ENCODE measurements at regions not wholly inside any gene's neighbourhood (a gene's known extent, or its start where the extent isn't known, plus 50 kb on each side); places are given as distances from the start of the nearest gene placed in this dataset.

DNA sequence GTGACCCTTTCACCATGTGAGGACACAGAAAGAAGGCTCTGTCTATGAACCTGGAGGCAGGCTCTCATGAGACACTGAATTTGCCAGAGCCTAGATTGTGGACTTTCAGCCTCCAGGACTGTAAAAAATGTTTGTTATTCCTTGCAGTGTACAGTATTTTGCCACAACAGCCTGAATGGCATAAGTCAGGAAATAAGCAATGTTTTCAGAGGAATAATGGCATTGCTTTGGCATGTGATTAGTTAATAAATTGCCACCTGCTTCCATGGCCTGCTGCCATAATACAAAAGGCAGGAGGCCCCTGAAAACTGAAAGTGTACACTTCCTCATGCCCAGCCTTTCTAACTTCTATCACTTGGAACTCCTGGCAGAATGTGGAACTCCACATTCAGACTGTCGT, 408.1 kb downstream of the GADD45G start:
- no peak for DNase-seq

DNA sequence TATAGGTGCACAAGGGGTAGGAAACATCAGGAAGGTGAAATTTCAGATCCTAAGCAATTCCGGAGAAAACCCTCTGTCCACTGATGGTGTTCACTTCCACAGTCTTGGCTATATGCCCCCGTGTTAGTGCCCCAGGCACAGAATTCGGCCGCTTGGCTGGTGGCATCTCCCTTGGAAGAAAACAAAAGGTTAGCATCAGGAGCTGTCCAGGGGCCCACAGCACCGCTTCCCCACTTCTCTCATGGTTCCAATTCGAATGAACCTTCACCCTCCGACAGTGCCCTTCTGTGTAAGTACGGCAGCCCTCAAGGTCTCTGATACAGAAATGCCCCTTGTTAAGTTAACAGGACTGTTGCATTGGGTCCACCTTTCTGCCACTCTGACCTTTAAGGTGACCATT, 409.0 kb downstream of the GADD45G start:
- DNase-seq: no peak

DNA sequence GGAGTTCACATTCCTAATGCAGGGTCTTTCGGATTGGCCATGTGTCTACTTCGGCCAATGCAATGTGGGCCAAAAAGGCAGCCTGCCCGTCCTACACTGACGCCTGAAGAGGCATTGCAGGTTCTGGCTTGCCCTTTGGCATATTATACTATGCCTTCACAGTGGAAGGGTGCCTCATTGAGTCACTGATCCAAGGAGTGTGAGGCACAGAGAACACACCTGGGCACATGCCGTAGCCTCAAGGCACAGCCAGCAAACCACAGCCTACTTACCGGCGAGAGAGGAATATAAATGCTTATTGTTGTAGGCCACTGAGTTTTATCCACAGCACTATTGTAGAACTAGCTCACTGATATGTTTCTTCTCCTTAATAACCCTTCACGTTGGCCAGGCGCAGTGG, 409.6 kb downstream of the GADD45G start:
- DNase-seq: no peak

DNA sequence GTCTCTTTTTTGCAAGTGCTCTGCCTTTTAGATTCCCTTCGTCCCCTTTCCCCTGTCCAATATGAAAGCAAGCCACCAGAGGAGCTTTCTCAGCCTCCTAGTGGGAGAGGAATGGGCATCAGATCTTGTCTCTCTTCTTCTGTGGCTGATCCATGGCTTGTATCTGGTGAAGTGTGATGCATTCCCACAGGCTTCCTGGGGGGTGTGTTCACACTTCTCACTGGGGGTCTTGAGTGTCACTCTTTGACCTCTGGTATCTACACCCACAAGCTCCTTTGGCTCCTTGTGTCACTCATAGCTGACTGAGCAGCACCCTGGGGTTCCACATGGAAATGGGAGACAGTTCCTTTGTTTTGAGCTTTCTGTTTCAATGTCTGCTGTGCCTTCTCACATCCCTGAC, 411.5 kb downstream of the GADD45G start:
- no peak for DNase-seq

DNA sequence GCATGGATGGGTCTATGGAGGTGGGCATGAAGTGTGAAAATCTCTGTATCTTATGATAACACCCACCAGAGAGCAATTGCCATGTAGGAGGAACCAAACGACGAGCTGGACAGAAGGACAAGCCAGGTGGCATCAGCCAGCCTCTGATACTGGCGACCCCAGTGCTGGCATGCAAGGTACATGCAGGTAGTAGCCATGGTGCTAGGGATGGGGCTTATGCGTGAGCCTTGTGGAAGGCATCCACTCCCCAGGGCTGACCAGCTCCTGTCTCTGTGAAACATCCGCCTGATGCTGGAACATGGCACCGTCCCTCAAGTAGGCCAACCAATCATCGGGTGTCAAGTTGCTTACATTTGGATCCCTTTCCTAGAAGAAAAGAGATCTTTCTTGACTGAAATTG, 412.9 kb downstream of the GADD45G start:
- no peak for DNase-seq

DNA sequence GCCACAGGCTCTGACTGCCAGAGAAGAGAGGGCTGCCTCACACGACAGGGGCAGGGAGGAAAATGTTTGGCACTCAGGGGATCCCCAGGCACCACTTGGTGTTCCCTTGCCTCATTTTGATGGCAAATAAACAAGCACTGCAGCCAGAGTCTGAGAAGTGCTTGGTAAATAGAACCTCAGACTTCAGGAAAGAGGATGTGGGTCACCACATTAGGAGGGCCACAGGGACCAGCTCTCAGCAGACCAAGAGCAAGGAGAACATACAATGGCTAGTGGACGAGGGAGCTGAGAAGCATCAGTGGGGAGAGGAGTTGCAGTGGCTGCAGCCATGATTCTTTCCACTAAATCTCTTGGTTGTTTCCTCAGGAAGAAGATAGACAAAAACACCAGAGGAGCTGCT, 413.9 kb downstream of the GADD45G start:
- DNase-seq: no peak

DNA sequence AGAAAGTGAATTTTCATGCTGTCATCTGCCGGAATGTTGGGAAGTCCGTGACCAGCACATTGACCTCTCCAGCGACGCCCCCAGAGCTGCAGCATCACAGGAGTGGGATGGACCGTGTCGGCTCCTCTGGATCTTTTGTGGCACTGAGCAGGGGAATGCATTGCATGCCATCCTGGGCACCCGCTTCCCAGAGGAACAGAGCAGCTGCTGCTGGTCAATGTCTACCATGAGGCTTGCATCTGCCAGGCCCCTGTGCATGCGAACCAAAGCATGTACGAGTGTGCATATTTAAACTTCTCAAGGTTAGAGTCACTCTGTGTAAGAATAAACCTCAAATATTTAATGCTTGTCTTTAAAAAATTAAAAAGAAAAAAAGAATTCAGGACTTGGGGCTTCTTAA, 414.8 kb downstream of the GADD45G start:
- DNase-seq: no peak

DNA sequence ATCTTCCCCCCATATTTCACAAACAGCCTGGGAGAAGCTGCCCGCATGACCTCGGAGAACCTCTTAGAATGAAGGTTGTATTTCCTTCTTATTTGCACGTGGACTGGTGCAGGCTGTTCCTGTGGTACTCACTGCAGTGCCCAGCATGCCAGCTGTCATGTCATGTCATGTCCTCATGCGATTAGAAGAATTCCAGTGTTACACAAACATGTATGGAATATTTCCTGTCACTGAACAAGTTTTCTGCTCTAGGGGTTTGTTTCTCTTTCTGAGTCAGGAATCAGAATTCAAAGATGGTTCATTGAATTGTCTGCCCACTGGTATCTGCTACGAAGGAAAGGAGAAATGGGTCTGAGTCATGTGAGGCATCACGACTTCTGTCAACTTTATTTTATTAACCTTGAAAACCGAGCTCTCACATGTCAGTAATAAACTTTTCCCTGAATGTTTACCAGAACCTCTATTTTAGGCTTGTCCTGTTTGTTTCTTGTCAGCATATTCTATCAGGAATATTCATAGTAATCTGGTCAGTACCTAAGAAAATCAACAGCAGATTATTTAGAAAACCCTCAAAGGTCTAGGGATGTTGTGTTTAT, 415.6 kb downstream of the GADD45G start:
- DNase-seq: no peak

DNA sequence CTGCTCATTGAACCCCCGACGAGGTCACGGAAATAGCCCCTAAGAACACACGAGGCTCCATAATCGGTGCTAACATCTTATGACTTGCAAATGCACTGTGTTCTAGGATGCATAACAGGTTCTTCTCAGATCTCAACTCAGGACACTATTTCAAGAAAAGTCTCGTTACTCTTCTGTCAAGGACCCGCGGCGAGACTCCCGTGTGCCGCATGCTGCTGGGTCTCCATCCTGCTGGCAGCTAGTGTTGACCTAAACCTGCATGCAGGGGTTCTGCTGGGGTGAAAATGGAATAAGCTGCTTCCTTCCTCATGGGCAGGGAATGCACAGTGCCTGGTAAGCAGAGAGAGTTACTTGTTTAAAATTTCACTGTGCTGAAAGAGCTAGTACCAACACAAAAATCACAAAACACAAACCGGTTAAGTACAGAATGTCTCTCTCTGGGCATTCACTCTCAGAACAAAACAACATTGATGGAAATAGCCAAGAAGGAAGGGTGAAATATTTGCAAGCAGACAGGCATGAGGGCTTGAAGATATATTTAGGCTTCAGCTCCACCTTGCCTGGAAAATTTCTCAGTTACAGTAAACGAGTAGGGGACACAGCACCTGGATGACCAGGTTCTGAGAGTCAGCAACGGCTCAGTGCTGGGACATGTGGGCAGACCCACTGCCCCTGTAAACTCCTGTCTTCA, 416.5 kb downstream of the GADD45G start:
- DNase-seq: no peak

DNA sequence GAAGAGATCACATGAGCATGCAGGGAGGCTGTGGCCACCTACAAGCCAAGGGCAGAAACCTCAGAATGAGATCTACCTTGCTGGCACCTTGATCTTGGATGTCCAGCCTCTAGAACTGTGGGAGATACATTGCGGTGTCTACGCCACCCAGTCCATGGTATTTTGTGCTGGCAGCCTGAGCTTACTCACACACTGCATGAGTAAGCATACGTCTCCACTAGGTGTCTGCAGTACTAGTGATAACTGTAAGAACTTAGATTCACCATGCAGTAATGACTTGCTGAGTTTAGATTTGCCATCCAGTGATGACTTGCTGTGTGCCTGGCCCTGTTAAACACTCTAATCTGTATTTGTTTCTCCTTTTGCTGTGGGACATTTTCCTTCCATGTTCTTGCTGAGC, 417.7 kb downstream of the GADD45G start:
- DNase-seq: no peak

DNA sequence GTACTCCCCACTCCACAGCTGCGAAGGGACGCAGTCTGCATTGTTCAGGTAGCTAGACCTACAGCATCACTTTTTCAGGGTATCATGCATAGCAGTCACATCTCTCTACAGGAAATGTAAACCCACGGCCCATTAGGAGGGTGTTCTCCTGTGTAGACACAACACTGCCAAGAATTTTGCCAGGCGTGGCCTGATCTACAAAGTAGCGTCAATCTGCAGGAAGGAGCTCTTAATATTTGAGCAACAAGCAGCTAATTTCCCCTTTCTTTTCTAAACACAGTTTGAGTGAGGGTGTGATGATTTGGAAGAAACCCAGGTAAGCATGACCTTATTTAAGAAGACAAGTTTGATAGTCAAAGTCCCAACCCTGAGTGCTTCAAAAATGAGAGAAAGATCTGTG, 419.0 kb downstream of the GADD45G start:
- DNase-seq: no peak

DNA sequence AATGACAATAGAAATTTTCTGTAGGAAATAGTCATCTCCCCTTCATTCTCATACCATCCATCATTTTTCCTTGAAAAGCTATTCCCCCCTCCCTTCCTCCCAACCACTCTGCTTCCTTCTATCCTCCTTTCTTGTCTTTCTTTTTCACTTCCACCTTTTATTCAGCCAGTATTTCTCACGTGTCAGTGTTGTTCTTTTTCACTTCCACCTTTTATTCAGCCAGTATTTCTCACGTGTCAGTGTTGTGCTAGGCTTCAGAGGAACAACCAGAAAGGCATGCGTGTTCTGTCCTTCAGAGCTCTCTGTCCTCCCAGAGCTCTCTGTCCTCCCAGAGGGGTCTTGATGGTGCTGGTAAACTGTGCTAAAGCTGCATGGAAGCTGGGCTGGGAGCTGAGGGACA, 419.6 kb downstream of the GADD45G start:
- no peak for DNase-seq

DNA sequence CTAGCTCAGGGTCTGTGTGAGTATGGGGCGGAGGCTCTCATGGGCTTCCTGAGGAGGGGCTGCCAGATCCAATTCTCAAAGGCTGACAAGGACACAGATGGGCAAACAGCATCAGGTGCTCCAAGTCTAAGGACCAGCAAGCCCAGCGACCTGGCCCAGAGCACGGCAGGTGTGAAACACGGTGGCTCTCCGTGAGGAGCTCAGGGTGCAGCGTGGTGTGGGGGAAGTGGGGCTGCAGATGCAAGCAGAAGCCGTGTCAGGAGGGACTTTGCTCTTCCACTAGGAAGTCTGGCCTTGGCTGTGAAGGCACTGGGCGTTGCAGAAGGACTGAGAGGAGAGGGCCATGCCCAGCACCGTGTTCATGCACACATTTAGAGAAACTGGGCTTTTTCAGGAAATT, 420.0 kb downstream of the GADD45G start:
- no peak for DNase-seq

DNA sequence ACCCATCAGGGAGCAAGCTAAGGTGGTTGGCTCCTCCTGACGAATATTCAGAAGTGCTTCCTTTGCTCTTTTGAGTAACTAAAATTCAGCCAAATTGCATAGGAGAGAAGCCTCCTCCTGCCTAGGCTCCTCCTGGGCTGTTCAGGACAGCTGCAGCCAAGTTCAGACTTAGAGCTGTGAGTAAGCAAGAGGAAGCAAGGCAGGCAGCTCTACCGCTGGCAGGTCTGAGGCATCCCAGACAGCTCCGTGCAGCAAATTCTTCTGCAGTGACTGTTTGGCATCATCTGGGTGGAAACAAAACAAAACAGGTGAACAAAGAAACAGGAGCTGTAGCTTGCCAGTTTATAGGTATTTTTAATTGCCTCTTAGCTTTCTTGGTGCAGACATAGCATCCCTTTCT, 421.0 kb downstream of the GADD45G start:
- no peak for DNase-seq

DNA sequence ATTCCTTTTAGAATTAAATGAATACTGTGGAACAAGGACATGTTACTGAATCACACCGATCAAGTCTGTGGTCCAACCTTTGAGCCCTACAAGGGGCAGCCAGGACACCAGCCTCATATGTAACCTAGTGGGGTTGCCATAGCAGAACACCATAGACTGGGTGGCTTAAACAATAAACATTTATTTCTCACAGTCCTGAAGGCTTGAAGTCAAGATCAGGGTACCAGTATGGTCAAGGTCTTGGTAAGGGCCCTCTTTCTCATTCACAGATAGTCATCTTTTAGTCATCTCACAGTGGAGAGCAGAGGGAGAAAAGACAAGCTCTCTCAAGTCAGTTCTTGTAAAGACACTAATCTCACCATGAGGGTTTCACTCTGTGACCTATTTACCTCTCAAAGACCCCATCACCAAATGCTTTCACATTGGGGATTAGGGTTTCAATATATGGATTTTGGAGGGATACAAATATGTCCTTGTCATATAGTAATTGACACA, 422.5 kb downstream of the GADD45G start:
- no peak for DNase-seq

DNA sequence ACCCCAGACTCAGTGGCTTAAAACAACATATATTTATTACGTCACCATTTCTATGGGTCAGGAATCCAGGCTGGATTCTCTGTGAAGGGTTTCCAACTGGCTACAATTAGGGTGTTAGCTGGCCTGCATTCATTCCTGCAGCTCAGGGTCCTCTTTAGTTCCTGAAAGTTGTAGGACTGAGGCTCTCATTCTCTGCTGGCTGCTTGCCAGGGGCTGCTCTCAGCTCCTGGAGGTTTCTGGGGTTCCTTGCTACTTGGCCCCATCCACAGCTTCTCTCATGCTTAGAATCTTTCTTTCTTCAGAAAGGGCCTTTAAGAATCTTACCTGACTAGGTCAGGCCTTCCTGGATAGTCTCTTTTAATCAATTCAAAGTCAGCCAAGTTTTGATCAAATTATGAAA, 424.6 kb downstream of the GADD45G start:
- no peak for DNase-seq

DNA sequence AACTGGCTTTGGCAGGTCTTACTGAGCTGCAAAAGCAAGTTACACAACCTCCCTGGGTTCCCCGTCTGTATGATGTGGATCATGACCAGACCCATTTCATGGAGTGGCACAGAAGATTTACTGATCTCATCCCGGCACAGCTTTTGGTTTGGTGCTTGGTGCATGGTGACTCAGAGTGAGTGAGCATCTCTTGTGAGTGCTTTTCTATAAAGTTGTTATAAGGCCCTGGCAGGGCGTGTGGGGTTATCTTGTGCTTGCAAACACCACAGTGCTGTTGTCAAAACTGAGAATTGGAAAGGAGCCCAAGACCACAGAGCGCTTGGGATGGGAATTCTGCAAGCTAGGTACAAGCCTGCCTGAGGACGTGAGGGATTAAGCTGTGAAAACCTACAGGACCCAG, 425.2 kb downstream of the GADD45G start:
- no peak for DNase-seq

DNA sequence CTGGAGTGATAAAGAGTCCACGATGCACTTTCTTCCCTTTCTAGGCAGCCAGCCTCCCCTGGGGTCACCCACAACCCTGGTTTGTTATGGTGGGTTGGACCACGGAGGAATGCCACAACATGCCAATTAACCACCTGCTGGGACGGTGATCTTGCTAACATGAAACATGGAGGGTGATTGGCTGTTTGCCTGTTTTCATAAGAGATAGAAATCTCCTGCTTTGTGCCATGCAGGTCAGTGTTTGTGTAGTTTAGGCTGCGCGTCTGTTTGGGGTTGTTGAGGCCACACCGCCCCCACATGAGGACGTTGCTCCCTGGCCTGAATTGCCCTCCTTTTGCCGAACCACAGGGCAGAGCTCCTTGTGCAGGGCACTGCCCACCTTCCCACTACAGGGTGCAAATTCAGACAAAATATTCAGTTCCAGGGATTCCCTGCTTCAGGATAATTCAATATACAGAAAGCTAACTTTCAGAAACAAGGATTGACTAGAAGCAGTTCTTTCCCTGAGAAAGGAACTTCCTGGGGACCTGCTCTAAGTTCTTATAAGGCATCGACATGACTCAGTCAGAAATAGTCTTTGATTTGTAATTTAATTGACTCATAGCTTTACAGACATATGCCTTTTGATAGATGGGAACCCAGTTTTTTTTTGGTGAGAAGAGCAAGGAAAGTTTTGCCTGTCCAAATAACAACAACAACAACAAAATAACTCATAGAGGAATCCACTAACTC, 427.6 kb downstream of the GADD45G start:
- no peak for DNase-seq

DNA sequence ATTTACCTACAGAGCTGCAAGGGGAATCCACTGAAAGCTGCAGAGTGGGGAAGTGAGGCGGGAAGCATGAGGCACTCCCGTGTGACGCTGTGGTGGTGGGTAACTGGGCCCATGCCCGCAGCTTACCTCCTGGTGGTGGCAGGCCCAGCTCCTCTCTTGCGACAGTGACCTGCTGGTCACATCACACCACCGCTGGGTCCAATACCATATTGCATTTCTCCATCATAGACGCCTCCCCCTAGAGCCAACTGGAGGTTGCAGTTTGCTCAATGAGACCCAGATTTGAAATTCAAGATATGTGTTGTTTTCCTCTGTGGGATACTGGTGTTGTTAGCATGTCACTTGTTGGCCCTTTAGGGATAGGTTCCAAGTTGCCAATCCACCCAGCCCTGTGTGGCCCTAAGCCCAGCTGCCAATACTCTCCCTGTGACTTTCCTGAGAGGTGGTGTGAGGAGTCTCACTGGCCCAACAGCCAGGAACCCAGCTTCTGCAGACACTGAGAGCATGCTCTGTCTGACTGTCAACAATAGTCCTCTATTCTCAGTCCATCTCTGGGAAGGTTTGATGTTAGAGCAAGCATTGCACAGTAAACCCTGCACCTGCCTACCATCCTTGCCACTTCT, 428.3 kb downstream of the GADD45G start:
- DNase-seq: no peak

DNA sequence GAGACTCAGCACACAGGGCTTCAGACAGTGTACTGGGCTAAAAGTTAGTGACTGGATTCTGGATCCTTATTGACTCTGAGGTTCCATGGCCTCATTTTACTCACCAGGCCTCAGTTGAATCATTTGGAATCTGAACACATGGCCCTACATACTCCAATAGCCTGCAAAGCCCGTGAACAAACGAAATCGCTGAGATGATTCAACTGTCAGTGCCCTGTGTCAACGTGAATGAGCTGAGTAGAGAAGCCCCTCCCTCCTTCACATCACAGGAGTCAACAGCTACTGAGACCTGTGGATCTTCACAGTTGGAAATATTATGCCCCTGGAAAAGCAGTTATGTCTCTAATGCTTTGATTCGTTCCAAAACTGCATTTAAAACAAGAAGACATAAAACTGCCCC, 429.3 kb downstream of the GADD45G start:
- DNase-seq: no peak

DNA sequence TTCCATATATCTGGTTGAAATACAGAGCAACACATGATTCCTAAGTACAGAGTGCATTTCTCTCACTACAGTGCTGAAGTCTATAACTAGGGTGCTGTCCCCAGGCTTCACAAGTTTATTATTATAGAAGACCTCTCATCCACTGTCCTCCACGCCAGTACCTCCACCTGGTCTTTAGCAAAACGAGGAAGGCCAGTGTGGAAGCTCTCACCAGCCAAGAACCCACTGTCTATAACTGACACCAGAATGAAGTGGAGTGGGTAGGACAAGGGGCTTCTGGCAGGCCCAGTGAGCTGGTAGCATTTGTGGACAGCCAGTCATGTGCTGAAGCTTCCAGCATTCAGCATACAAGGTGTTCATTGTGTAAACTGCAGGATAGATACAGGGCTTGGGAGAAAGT, 430.7 kb downstream of the GADD45G start:
- DNase-seq: no peak

DNA sequence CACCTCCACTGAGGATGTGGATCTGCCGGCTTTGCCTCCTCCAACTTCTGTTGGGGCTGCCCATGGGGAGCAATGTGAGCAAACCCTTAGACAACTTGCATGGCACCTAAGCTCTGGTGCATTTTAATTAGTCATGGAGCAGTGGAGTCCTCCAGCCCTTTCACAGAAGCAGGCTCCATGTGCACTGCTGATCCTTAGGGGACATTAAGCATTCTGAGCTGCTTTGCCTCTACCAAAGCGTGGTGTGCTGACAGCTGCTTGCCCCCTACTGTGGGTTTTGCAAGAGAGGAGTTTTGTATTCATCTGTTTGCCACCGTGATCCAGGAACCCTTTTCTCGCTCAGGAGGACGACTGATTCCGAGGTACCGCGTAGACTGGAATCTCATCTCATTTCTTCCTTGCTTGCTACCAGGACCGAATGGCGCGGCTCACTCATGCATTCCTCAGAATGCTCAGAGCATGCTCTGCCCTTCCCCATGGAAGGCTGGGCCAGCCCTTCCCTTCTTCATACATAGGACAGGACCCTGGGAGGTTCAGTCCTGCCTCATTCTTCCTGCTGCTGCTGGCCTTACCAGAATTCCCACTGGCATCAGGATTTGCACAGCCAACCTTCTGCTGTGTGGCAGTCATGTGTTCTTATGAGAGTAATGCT, 432.5 kb downstream of the GADD45G start:
- DNase-seq: no peak

DNA sequence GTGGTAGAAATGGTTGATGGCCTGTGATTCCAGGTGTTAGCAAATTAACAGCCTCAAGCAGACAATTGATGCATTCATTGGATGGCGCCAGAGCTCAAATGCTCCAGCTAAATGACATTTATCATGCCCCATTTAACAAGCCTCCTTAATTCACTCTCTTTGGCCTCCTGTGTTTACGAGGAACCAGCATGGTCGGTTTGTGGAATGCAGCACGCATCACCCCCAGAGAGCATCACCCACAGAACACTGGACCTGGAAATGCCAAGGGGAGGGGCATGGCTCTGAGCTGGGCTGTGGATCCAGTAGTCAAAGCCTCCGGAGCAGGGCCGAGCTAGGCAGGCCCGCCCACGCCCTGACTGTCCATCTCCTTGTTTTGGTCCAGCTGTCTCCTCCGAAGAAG, 434.0 kb downstream of the GADD45G start:
- DNase-seq: no peak
